Endothelial cell of umbilical vein (primary cell): ENCODE measurements at regions not wholly inside any gene's neighbourhood (a gene's known extent, or its start where the extent isn't known, plus 50 kb on each side); places are given as distances from the start of the nearest gene placed in this dataset.

Source experiments
- BruUV-seq: library from RNA; stranded (reverse); fragments of 400-500 nt; replicated peaks from 2 replicates; lab custom pipeline; 2021; lab: Mats Ljungman, UMichigan
- CTCF ChIA-PET: fragments of 300-600, 350-600 bp; sonication (Branson Sonifier 250); formaldehyde crosslinking; loops from one replicate; lab custom pipeline; 2021; ENCODE audit warnings: antibody characterized with exemption, inconsistent platforms; lab: Charles Lee
- POLR2A ChIA-PET: fragments of 300-600, 350-600 bp; sonication (Branson Sonifier 250); formaldehyde crosslinking; loops from one replicate; lab custom pipeline; 2021; ENCODE audit warnings: antibody characterized with exemption, inconsistent platforms; lab: Charles Lee
- DNase-seq: peaks from one replicate; pipeline ENCODE4 v3.0.0-alpha.2; 2011; ENCODE audit warnings: low read depth, low spot score
- FAIRE-seq: peaks from 2 replicates; lab custom pipeline; 2011; peaks lifted over from hg19 to GRCh38; lab: Jason Lieb, UNC
- H2AFZ ChIP-seq: 2 replicates; pipeline ENCODE4 v1.6.0; 2012; ENCODE audit warnings: low read depth, low read length, control low read depth, inconsistent platforms
- H3K27ac ChIP-seq: 2 replicates; pipeline ENCODE4 v1.5.1; 2011; ENCODE audit warnings: low read depth, mild to moderate bottlenecking, control low read depth, low read length, moderate library complexity; ENCODE audit not compliant: insufficient read depth
- H3K27me3 ChIP-seq, 2 experiments: 2 replicates each; pipeline versions ENCODE4 v1.6.0 to v1.6.1; 2011; ENCODE audit warnings: low read length in 2 of 2, mixed read lengths in 1 of 2; ENCODE audit not compliant: control insufficient read depth in 2 of 2, insufficient read depth in 2 of 2
- H3K36me3 ChIP-seq, 2 experiments: 2 replicates in 1 of 2; 3 replicates in 1 of 2; pipeline ENCODE4 v1.5.1; 2011; ENCODE audit warnings: low read length in 2 of 2, mild to moderate bottlenecking in 1 of 2, moderate library complexity in 1 of 2; ENCODE audit not compliant: control insufficient read depth in 2 of 2, insufficient read depth in 2 of 2; ENCODE audit errors: extremely low read depth in 1 of 2
- H3K4me1 ChIP-seq: 3 replicates; pipeline ENCODE4 v1.5.1; 2011; ENCODE audit warnings: mild to moderate bottlenecking, low read length; ENCODE audit not compliant: control insufficient read depth, insufficient read depth; ENCODE audit errors: extremely low read depth
- H3K4me2 ChIP-seq: 2 replicates; pipeline ENCODE4 v1.6.1; 2011; ENCODE audit warnings: low read length, control low read depth, mixed read lengths; ENCODE audit not compliant: insufficient read depth
- H3K4me3 ChIP-seq, 3 experiments: fragments of 200-600 bp in 1 of 3; sonication (generic), shearing (Covaris generic) in 1 of 3; replicated peaks in 1 of 3; 2 replicates each; pipeline ENCODE4 v1.5.1; 2011 to 2016; ENCODE audit warnings: control low read depth in 3 of 3, low read length in 3 of 3, mild to moderate bottlenecking in 2 of 3, inconsistent platforms in 1 of 3, low read depth in 1 of 3, moderate library complexity in 1 of 3; ENCODE audit not compliant: insufficient read depth in 1 of 3
- H3K79me2 ChIP-seq: 2 replicates; pipeline ENCODE4 v1.6.0; 2012; ENCODE audit warnings: low read length, inconsistent platforms; ENCODE audit not compliant: control insufficient read depth, insufficient read depth
- H3K9ac ChIP-seq: replicated peaks from 2 replicates; pipeline ENCODE3; 2011; ENCODE audit warnings: low read length, control low read depth; ENCODE audit not compliant: insufficient read depth; ENCODE audit errors: extremely low read depth
- H3K9me1 ChIP-seq: replicated peaks from 3 replicates; pipeline ENCODE4 v1.6.0; 2011; ENCODE audit warnings: mild to moderate bottlenecking, low read length; ENCODE audit not compliant: control insufficient read depth, insufficient read depth; ENCODE audit errors: extremely low read depth
- H3K9me3 ChIP-seq: replicated peaks from 2 replicates; pipeline ENCODE4 v1.5.1; 2012; ENCODE audit warnings: low read length, inconsistent platforms; ENCODE audit not compliant: control insufficient read depth, insufficient read depth
- H4K20me1 ChIP-seq: replicated peaks from 2 replicates; pipeline ENCODE3; 2011; ENCODE audit warnings: mild to moderate bottlenecking, low read length; ENCODE audit not compliant: control insufficient read depth, insufficient read depth; ENCODE audit errors: extremely low read depth
- EZH2 ChIP-seq: IDR thresholded peaks from 2 replicates; pipeline ENCODE4 v1.6.1; 2012; ENCODE audit warnings: borderline replicate concordance, low read depth, mild to moderate bottlenecking, moderate library complexity, low read length, inconsistent platforms; ENCODE audit not compliant: severe bottlenecking
- FOS ChIP-seq: IDR thresholded peaks from 2 replicates; pipeline ENCODE4 v1.6.1; 2011; ENCODE audit warnings: mild to moderate bottlenecking, low read length, moderate library complexity, borderline replicate concordance; ENCODE audit not compliant: insufficient read depth
- GATA2 ChIP-seq: IDR thresholded peaks from 2 replicates; pipeline ENCODE4 v1.7.0; 2011; ENCODE audit warnings: low read depth, mild to moderate bottlenecking, moderate library complexity, mixed read lengths, low read length; ENCODE audit not compliant: insufficient read length, insufficient read depth
- JUN ChIP-seq: IDR thresholded peaks from 2 replicates; pipeline ENCODE4 v1.6.1; 2011; ENCODE audit warnings: borderline replicate concordance, low read depth; ENCODE audit not compliant: insufficient read length, insufficient read depth
- MYC ChIP-seq: IDR thresholded peaks from one replicate; pipeline ENCODE4 v1.6.1; 2011; ENCODE audit warnings: mild to moderate bottlenecking, low read depth, low read length
- POLR2A ChIP-seq: IDR thresholded peaks from 2 replicates; pipeline ENCODE4 v1.6.1; 2012; ENCODE audit warnings: low read depth, mild to moderate bottlenecking, control low read depth, low read length
- POLR2AphosphoS5 ChIP-seq: IDR thresholded peaks from 2 replicates; pipeline ENCODE4 v1.6.1; 2012; ENCODE audit warnings: low read depth, mild to moderate bottlenecking, control low read depth, low read length, moderate library complexity; ENCODE audit not compliant: insufficient read depth
- dilution Hi-C: fragments of 300-500 bp; cut with MboI; formaldehyde crosslinking; loops from one replicate; pipeline ENCODE4 v1.15.0; 2019; ENCODE audit warnings: low sequenced_read_pairs; ENCODE audit not compliant: extremely low pct_ligation_motif_present
- intact Hi-C: fragments of 100-400 bp; cut with micrococcal nuclease; formaldehyde crosslinking; loops from one replicate; pipeline ENCODE4 v1.10.0; 2022
- TF ChIP-seq, protein P1 (sequence below): IDR thresholded peaks from 2 replicates; pipeline ENCODE4 v1.6.1; 2011; ENCODE audit not compliant: insufficient read depth, insufficient read length
- TF ChIP-seq, protein P2 (sequence below), 2 donors: IDR thresholded peaks; 1 replicate in 1 of 2; 2 replicates in 1 of 2; pipeline ENCODE4 v1.5.1; 2011; ENCODE audit warnings: low read length in 2 of 2, mild to moderate bottlenecking in 2 of 2, moderate library complexity in 2 of 2, control low read depth in 1 of 2, inconsistent platforms in 1 of 2, low read depth in 1 of 2; ENCODE audit not compliant: insufficient read depth in 1 of 2; ENCODE audit errors: extremely low read depth in 1 of 2

DNA sequence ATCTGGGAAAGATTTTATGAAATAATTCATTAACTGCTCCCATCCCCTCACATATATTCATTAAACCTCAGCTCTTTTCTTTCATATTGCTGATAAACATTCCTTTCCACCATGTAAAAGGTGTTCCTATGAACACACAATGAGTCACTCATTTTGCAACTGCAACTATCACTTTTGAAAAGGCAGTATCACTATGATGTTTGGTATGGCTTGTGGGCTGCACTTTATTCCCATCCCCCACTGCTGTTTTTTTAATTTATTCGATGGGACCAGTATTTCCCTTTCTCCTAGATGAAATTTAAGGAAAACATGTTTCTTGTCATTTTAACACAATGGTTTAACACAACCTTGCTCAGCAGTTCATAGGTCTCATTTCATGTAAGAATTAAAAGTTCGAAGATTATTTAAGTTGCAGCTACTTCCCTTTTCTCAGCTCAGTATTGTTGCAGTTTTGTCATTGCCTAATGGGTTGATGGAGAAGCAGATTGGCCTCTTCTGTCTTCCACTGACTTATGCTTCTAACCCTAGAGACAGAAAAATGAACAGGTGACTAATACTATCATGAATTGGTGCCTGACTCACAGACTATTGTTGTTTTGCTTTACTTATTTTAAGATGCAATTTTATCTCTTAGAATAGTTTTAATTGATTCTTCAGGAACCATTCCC lies 280.3 kb downstream of the ZPLD1 start:
- Histone ChIP-seq H3K27me3 (no peaks in the 10 kb centered on the region), H3K9ac (no peak overlapping the region), H3K27ac (no peak overlapping the region), H3K36me3 (no peaks in the 10 kb centered on the region), H3K9me1 (no peaks in the 10 kb centered on the region), H3K9me3 (no peaks in the 10 kb centered on the region), H2AFZ (no peak overlapping the region), H4K20me1 (no peaks in the 10 kb centered on the region), H3K4me1 (no peaks in the 10 kb centered on the region), H3K4me3 (no peak overlapping the region), H3K79me2 (no peaks in the 10 kb centered on the region), H3K4me2 (no peak overlapping the region)
- DNase-seq (no peak), FAIRE-seq (no peak)
- dilution Hi-C loops (no loop called here), intact Hi-C loops (no loop called here)
- ChIA-PET POLR2A (no interaction called here), CTCF (no interaction called here)
- TF ChIP-seq, protein P1, sequence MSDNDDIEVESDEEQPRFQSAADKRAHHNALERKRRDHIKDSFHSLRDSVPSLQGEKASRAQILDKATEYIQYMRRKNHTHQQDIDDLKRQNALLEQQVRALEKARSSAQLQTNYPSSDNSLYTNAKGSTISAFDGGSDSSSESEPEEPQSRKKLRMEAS: no peak
- no peak for TF ChIP-seq POLR2AphosphoS5
- no peak for TF ChIP-seq GATA2
- TF ChIP-seq POLR2A: no peak
- no peak for TF ChIP-seq FOS
- TF ChIP-seq, protein P2, sequence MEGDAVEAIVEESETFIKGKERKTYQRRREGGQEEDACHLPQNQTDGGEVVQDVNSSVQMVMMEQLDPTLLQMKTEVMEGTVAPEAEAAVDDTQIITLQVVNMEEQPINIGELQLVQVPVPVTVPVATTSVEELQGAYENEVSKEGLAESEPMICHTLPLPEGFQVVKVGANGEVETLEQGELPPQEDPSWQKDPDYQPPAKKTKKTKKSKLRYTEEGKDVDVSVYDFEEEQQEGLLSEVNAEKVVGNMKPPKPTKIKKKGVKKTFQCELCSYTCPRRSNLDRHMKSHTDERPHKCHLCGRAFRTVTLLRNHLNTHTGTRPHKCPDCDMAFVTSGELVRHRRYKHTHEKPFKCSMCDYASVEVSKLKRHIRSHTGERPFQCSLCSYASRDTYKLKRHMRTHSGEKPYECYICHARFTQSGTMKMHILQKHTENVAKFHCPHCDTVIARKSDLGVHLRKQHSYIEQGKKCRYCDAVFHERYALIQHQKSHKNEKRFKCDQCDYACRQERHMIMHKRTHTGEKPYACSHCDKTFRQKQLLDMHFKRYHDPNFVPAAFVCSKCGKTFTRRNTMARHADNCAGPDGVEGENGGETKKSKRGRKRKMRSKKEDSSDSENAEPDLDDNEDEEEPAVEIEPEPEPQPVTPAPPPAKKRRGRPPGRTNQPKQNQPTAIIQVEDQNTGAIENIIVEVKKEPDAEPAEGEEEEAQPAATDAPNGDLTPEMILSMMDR (IDR thresholded peaks at IDR 0.05; ENCODE audit: extremely low read depth in 1 of 2, insufficient read depth in 1 of 2, low read depth in 1 of 2, low read length in 2 of 2): no peak
- TF ChIP-seq MYC: no peak
- no peak for TF ChIP-seq JUN
- TF ChIP-seq EZH2: no peak
- no TSS peak for BruUV-seq
